ENCODE measurements at regions not wholly inside any gene's neighbourhood (a gene's known extent, or its start where the extent isn't known, plus 50 kb on each side); places are given as distances from the start of the nearest gene placed in this dataset.
"Not testable (repeated sequence)": the region's sequence is repeated elsewhere in the genome, so short reads cannot be mapped to it uniquely, and the experiment has no call there.

DNA sequence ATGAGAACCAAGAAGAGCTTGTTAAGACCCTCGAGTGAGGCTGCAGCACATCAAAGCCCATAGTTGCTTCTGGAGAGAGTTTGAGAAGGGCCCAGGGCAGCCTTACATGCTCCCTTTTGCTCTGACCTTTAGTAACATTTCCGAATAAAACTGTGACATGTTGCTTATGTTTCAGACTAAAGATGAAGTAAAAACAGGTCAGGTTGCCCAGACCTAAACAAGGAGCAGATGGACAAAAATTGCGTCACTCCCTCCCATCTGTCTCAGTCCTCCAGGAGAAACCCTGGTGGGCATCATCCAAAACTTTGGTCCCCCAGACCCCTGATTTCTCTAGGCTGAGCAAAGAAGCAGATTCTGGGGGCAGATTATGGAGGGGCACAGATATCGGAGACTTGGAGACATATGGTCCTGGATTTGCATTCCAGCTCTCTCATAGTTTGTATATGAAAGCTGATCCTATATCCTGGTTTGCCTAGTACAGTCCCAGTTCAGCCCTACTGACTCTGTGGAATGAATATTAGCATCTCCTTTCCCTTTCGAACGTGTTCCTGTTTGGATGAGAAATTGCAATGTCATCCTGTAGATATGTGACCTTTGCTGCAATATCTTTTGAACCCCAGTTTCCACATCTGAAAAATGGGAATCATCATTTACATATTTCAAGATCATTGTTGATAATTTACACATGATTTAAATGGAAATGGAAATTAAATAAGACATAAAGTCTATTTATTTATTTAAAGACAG, 304.9 kb upstream of the USP24 start:
- Histone ChIP-seq H3K4me1 (no peaks in the 10 kb centered on the region), H3K4me3 (no peak overlapping the region), H3K27me3 (no peaks in the 10 kb centered on the region), H3K27ac (no peak overlapping the region), H3K9me3 (no peaks in the 10 kb centered on the region), H3K36me3 (no peaks in the 10 kb centered on the region)
- TF ChIP-seq, protein P1, sequence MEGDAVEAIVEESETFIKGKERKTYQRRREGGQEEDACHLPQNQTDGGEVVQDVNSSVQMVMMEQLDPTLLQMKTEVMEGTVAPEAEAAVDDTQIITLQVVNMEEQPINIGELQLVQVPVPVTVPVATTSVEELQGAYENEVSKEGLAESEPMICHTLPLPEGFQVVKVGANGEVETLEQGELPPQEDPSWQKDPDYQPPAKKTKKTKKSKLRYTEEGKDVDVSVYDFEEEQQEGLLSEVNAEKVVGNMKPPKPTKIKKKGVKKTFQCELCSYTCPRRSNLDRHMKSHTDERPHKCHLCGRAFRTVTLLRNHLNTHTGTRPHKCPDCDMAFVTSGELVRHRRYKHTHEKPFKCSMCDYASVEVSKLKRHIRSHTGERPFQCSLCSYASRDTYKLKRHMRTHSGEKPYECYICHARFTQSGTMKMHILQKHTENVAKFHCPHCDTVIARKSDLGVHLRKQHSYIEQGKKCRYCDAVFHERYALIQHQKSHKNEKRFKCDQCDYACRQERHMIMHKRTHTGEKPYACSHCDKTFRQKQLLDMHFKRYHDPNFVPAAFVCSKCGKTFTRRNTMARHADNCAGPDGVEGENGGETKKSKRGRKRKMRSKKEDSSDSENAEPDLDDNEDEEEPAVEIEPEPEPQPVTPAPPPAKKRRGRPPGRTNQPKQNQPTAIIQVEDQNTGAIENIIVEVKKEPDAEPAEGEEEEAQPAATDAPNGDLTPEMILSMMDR (IDR thresholded peaks at IDR 0.05), result no peak
- no peak for DNase-seq (ENCODE audit: low spot score)

DNA sequence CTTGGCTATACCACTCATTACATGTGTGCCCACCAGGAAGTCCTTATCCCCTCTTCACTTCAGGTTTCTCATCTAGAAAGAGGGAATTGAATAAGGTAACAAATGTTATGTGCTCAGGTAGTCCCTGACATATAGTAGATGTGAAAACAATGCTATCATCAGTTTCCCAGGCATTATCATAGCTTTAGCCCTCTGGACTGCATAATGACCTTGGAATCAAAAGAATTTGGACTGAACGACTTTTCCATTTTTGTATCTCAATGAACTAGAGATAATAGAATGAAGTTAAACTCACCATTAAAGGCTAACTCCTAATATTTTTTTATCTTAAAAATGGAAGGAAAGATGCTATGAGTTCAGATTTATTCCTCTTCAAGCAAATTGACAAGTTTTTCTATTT, 304.1 kb upstream of the USP24 start:
- Histone ChIP-seq H3K9me3 (no peaks in the 10 kb centered on the region), H3K4me3 (no peak overlapping the region), H3K36me3 (no peaks in the 10 kb centered on the region), H3K4me1 (no peaks in the 10 kb centered on the region), H3K27me3 (no peaks in the 10 kb centered on the region), H3K27ac (no peak overlapping the region)
- TF ChIP-seq, protein P1 (IDR thresholded peaks at IDR 0.05), result no peak
- no peak for DNase-seq (ENCODE audit: low spot score)

DNA sequence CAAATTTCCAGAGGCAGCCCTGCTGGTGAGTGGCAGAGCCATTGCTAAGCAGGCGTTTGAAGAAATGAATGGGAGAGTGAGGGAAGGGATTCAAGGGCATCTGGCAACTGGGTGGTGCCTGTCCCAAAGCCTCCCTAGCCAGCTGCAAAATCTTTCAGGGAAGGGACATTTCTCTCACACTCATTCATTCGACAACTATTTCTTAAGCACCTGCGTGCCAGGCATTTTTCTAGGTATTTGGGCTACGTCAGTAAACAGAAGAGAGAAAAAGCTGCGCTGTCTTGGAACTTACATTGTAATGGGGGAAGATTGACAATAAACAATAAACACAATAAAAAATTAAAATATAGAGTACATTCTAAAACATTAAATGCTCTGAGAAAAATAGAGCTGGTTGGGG, 301.9 kb upstream of the USP24 start:
- Histone ChIP-seq H3K36me3 (no peaks in the 10 kb centered on the region), H3K4me3 (no peak overlapping the region), H3K9me3 (no peaks in the 10 kb centered on the region), H3K4me1 (no peaks in the 10 kb centered on the region), H3K27me3 (no peaks in the 10 kb centered on the region), H3K27ac (no peak overlapping the region)
- TF ChIP-seq, protein P1 (IDR thresholded peaks at IDR 0.05), result no peak
- no peak for DNase-seq (ENCODE audit: low spot score)

DNA sequence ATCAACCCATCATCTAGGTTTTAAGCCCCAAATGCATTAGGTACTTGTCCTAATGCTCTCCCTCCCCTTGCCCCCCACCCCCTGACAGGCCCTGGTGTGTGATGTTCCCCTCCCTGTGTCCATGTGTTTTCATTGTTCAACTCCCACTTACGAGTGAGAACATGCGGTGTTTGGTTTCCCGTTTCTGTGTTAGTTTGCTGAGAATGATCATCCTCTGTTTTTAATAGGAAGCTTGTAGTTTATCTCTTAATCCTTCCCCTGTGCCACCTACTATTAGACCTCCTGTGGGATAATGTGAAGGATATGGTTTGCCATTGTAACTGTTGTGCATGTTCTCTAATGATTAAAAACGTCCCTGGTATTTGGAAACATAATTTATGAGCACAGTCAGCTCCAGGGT, 299.4 kb upstream of the USP24 start:
- not testable (repeated sequence) for H3K27me3 ChIP-seq; H3K4me3 ChIP-seq; H3K4me1 ChIP-seq; H3K36me3 ChIP-seq; DNase-seq (ENCODE audit: low spot score); H3K9me3 ChIP-seq; H3K27ac ChIP-seq

- DNase-seq (ENCODE audit: low spot score), result no peak
- TF ChIP-seq, protein P1 (IDR thresholded peaks at IDR 0.05), result no peak
- no peaks in the 10 kb centered on the region for H3K36me3 ChIP-seq
- no peak overlapping the region for H3K4me3 ChIP-seq
- no peaks in the 10 kb centered on the region for H3K9me3 ChIP-seq
- H3K27ac ChIP-seq, result no peak overlapping the region
- H3K27me3 ChIP-seq, result no peaks in the 10 kb centered on the region
- H3K4me1 ChIP-seq, result no peaks in the 10 kb centered on the region
These were observed 297.3 kb upstream of the USP24 start for GRCh38 chr1:55512466-55512865.

DNA sequence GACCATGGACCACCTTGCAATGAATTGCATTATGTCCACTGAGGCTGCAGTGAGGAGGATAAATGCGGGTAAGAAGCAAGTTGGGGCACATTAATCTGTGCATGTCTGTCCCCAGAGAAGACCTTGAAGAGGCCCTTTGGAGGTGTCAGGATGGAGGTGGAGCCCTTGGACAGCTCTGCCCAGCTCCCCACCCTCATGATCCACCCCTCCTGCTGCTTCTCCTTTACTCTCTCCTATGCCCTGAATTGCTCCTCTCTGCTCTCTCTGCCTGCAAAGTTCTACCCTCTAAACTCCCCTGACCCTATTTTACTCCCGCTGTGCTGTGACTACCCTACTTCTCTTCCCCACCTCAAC, 292.4 kb upstream of the USP24 start:
- DNase-seq (ENCODE audit: low spot score), result no peak
- TF ChIP-seq, protein P1 (IDR thresholded peaks at IDR 0.05), result no peak
- no peak overlapping the region for H3K27ac ChIP-seq
- H3K4me3 ChIP-seq, result no peak overlapping the region
- H3K27me3 ChIP-seq, result no peaks in the 10 kb centered on the region
- H3K4me1 ChIP-seq, result peaks cover 0 to 10% of the 10 kb centered on the region in 2 donors
- H3K9me3 ChIP-seq, result no peaks in the 10 kb centered on the region
- H3K36me3 ChIP-seq, result no peaks in the 10 kb centered on the region
